HG02678 (cell line): ENCODE measurements at regions not wholly inside any gene's neighbourhood (a gene's known extent, or its start where the extent isn't known, plus 50 kb on each side); places are given as distances from the start of the nearest gene placed in this dataset.
"Not testable (repeated sequence)": the region's sequence is repeated elsewhere in the genome, so short reads cannot be mapped to it uniquely, and the experiment has no call there.

Experiments used
- ATAC-seq: cut with Tn5 transposase; IDR thresholded peaks from one replicate; pipeline ENCODE4 v1.9.1; 2021; ENCODE audit warnings: mild to moderate bottlenecking, moderate library complexity; ENCODE audit not compliant: unreplicated experiment

DNA sequence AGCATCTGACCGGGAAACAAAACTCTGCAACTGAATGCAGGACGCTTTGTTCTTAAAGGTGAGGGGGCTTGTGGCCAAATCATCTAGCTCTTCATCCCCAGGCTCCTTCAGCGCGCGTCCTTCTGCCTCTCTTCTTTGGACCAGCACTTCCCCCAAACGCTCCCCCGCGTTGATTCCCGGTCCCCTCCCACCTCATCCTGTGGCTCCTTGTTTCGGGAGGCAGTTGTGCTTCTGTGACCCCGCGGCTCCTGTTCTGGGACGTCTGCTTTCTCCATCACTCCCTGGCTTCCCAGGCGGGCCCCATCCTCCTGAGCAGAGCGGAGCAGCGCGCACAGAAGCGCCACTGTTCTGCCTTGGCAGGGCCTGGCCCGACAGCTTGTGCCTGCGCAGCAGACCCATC lies 109.7 kb upstream of the ZNG1E start:
- ATAC-seq = not testable (repeated sequence)

DNA sequence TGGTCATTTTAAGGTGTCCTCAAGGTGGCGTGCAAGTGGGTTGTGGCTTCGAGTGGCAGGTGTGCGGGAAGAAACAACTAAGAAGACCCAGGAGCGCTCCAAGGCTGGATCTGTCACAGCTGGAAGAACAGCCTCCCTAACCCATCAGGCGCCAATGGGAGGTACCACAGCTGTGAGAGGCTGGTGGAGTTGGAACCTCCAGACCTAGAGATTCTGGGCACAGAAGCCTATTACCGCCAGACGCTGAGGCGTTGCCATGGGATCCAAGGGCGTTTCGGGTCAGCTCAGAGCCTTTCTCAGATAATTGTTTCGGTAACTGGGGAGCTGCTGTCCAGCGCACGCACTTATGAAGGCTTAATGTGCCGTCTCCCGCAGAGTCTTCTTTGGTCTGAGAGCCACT lies 156.7 kb upstream of the ZNG1E start:
- ATAC-seq = not testable (repeated sequence)

DNA sequence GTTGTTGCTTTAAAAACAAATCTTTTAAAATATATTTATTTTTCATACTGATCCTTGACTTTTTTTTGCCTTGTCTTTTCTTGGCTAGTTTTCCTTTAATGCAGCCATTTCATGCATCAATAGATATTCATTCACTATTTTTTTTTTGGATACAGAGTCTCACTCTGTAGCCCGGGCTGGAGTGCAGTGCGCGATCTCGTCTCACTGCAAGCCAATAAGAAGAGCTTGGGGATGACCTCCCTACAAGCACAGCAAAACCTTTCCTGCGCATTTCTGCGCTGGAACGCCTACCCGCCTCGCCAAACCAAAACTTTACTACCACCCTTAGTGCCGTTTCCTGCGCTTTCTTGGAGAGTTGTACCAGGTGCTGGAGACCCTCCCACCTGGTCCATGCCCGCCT lies 161.3 kb upstream of the ZNG1E start:
- ATAC-seq = not testable (repeated sequence)

DNA sequence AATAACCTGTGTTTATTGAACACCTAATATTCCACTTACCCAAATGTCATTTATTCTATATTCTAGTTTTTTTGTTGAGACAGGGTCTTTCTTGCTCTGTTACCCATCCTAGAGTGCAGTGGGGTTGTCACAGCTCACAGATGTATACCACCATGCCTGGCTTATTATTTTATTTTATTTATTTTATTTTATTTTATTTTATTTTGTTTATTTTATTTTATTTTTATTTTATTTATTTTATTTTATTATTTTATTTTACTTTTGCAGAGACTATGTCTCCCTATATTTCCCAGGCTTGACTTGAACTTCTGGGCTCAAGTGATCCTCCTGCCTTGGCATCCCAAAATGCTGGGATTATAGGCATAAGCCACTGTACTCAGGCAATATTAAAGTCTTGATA lies 167.8 kb upstream of the ZNG1E start:
- not testable (repeated sequence) for ATAC-seq

DNA sequence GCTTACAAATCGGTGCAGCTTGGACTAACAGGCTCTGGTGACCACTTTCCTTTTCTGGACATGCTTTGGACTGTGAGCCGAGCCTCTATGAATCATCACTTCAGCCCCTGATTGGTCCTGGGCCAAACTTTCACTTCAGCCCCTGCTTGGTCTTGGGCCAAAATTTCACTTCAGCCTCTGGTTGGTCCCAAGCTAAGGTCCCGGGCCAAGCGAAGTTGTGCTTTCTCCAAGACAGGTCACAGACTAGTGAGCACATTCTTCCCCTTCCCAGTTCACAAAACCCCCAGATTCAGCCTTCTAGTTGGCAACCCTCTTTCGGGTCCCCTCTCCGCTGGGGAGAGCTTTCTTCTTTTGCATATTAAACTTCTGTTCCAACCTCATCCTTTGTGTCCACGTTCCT lies 171.0 kb upstream of the ZNG1E start:
- ATAC-seq = not testable (repeated sequence)

DNA sequence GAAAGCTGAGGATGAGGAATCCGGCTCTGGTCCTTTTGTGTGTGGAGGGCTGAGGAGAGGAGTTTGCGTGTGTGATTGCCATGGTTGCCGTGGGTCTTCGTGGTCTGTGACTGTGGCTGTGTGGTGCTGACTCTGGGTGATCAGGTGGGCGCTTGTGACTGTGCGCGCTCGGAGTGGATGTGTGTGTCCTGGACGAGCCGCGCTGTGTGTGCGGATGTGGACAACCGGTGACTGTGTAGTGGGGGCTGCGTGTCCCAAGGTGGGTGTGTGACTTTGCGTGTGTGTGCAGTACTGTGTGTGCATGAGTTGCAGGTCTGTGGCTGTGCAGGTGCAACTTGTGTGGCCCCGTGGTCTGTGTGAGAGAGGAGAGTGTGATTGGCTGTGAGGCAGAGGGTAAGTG lies 172.0 kb upstream of the ZNG1E start:
- not testable (repeated sequence) for ATAC-seq

DNA sequence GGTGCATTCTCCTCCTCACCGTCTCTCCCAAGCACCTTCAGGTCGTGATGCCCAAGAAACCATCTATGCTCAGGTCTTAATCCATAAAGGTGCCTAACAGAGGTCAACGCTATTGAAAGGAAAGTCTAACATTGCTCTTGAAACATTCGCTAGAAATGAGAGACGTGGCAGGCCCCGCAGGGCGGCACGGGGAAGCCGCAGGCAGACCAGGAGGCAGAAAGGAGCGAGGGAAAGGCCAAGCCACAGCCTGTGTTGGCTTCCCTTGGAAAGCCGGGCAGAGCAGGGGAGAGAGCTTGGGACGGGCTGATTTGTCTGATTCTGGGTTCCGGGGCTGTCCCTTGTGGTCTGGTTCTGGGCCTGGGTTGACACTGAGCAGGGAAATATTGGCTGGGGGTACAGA lies 192.8 kb upstream of the ZNG1E start:
- ATAC-seq = not testable (repeated sequence)

DNA sequence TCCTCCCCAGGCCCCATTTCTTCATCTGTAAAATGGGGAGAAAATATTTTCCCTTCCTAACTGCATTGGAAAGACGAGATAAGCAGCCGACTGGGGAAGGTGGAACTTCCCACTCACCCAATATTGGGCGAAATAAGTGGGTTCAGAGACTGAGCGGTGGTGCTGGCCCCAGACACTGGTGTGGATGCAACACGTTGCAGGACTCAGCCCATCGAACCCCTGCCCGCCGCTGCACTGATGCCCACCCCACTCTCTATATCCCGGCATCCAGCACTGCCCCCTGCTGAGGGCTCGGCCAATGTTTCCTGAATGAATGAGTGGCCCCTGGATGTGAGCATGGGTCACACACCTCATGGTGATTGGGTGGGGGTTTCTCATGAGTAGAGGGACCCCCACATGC lies 194.4 kb upstream of the ZNG1E start:
- not testable (repeated sequence) for ATAC-seq

DNA sequence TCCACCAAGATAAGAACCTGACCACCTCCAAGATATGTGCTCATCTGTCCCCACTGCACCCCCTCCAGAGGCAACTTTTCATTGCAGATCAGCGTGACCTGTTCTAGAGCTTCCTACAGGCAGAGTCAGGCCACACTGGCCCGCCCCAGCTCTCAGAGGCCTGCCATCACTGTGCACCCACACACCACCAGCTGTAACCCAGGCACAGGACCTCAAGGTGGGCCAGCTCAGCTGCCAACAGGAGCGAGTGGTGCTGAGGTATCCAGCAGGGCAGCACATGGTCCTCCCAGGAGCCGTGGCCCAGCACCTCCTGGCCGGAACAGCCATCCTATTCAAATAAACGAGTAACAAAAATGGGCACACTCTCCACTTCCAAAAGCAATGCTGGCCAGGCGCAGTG lies 189.9 kb upstream of the FOXD4L5 start:
- ATAC-seq = not testable (repeated sequence)

DNA sequence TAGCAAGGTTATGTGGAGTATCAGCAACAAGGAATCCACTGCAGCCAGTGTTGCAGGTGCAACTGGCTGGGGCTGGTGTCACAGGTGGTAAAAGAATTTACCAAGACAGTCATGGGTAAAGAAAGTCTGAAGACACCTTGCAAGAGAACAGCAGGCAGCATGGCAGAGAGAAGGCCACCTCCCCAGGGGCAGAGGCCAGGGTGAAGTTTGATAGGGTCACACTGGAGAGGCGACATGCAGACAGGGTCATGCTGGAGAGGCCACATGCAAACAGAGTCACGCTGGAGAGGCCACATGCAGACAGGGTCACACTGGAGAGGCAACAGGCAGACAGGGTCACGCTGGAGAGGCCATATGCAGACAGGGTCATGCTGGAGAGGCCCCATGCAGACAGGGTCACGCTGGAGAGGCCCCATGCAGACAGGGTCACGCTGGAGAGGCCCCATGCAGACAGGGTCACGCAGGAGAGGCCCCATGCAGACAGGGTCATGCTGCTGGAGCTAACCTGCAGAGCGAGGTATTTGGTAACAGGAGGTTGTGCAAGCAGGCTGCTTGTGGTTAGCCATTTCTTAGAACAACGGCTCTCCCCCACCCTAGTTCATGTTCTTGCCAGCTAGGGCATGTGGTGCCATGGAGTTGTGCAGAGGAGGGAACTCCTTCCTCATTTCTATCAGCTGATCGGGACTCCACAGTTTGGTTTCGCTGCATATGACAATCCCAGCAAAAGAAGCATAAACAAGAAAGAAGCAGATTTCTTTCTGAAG lies 188.2 kb upstream of the FOXD4L5 start:
- ATAC-seq = not testable (repeated sequence)

DNA sequence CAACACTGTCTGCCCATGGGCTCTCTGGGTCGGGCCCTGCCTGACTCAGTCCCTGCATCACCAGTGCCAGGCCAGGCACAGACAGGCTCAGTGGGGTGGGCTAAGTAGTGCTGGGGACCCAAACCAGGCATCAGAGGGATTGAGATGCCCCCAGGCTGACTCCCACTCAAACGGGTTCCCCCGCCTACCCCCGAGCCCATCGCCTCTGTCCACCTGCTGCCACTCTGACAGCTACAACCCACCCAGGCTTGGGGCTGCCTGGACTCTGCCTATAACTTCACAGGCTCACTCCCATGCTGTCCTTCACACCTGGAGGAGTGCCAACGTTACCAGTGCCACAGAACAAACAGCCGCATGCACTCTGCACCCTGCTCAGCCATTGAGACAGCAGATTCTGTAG lies 186.1 kb upstream of the FOXD4L5 start:
- not testable (repeated sequence) for ATAC-seq

DNA sequence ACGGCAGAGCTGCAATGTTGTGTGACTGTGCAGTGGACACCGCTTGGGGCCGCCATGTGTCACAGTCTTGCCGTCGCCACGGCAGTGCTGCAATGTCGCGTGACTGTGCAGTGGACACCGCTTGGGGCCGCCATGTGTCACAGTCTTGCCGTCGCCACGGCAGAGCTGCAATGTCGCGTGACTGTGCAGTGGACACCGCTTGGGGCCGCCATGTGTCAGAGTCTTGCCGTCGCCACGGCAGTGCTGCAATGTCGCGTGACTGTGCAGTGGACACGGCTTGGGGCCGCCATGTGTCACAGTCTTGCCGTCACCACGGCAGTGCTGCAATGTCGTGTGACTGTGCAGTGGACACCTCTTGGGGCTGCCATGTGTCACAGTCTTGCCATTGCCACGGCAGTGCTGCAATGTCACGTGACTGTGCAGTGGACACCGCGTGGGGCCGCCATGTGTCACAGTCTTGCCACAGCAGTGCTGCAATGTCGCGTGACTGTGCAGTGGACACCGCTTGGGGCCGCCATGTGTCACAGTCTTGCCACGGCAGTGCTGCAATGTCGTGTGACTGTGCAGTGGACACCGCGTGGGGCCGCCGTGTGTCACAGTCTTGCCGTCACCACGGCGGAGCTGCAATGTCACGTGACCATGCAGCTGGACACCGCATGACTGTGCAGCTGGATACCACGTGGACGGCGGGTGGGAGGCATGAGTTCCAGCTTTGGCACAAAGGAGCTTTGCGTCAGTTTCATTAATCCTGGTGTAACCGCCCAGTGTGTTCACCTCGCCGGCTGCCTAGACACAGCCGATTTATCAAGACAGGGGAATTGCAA lies 182.1 kb upstream of the FOXD4L5 start:
- not testable (repeated sequence) for ATAC-seq

DNA sequence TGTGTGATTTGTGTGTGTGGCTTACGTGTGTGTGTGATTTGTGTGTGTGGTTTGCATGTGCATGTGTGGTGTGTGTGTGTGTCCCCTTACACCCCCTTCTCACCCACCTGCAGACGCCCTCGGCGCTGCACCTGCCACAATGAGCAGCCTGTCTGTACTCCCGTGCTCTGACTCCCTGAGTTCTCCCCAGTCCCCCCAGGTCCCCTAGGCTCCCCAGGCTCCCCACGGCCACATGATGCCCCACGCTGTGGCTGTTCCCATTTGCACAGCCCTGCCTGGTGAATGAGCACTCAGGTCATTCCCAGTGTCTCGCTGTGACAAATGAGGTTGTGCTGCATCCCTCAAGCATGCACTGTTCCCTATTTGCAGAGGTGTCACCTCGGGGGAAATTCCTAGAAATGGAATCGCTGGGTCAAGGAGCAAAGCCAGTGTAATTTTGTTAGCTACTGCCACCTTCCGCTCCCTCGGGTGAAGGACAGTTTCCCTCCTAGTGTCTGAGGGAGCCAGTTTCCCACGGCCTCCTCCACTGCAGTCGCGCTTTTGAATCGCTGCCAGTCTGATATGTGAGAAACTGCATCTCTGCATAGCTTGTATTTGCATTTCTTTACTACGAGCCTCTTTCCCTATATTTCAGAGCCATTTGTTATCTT lies 180.4 kb upstream of the FOXD4L5 start:
- not testable (repeated sequence) for ATAC-seq

DNA sequence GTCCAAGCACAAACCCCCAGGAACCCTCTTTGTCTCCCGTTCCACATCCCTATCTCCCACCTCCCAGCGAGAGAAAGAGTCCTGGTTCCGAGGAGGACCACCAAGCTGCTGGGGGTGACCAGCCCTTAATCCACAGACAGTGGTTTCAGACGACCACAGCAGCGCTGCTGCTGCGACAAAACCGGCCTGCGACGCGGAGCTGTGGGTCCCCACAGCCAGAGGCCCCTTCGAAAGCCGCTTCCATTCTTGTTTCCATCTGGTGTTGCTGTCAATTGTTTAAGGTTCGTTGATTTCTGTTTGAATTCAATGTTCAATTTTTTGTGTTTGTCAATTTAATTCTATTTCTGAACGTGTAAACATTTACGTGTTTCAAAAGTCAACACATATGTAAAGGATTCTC lies 177.5 kb upstream of the FOXD4L5 start:
- ATAC-seq = not testable (repeated sequence)

DNA sequence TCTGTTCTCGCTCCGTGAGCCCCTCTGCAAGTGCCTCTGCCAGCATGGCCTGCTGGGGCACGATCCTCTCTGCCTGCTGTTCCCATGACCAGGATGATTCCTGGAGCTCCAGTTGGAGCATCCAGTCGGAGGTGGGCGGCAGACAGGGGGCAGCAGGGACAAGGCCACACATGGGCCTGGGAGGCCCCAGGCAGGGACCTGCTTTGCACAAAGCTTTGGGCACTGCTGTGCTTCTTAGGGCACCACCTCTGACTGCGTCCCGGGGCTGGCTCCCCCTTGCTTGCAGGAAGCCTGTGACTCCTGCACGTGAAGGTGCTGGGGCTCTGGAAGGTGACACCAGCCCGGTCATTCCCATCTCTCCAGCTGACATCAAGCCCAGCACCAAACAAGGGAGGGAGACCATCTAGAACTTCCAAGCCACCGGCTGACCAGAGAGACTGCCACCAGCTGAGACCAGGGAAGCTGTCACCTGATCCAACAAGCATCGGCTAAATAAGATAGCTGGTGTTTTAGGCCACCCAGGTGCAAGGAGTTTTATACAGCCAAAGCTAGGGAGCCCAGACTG lies 174.8 kb upstream of the FOXD4L5 start:
- ATAC-seq = no peak

DNA sequence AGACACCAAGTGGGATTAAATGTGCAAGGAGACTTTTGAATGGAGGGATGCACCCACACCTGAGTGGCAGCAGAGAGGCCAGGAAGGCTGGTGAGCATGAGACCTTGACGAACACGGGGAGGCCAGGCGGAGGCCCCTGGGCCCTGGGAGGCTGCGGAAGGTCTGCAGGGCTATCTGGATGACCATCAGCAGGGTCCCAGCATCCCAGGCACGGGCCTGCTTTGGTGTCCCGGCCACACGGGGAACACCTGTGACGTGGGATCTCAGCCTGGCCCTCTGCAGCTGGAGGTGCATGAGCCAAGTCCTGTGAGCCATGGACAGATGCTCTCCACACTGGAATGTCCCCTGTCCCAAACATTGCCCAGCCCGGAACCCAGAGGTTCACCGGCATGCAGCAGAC lies 174.0 kb upstream of the FOXD4L5 start:
- no peak for ATAC-seq

DNA sequence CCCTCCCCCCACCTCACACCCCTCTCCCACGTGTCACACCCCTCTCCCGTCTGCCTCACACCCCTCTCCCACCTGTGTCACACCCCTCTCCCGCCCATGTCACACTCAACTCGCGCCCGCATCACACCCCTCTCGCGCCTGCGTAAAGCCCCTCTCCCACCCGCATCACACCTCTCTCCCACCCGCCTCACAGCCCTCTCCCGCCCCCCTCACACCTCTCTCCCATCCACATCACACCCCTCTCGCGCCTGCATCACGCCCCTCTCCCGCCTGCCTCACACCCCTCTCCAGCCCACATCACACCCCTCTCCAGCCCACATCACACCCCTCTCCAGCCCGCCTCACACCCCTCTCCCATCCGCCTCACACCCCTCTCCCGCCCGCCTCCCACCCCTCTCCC lies 173.5 kb upstream of the FOXD4L5 start:
- ATAC-seq = no peak

DNA sequence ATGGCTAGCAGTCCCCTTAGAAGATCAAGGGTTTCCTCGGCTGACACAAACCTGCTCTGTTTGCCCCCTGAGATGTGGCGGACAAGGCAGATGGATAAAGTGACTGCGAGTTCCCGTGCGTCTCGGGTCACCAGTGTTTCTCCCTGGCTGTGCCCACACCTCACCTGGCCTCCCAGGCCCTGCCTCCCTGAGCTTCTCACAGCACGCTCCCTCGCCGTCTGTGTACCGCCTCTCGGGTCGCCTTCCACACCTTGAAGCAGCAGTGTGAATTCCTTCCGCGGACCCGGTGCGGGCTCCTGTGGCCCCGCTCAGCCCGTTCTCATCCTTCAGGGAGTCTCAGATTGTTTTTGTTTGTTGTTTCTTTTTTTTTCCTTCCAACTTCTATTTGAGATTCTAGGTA lies 172.0 kb upstream of the FOXD4L5 start:
- ATAC-seq = not testable (repeated sequence)

DNA sequence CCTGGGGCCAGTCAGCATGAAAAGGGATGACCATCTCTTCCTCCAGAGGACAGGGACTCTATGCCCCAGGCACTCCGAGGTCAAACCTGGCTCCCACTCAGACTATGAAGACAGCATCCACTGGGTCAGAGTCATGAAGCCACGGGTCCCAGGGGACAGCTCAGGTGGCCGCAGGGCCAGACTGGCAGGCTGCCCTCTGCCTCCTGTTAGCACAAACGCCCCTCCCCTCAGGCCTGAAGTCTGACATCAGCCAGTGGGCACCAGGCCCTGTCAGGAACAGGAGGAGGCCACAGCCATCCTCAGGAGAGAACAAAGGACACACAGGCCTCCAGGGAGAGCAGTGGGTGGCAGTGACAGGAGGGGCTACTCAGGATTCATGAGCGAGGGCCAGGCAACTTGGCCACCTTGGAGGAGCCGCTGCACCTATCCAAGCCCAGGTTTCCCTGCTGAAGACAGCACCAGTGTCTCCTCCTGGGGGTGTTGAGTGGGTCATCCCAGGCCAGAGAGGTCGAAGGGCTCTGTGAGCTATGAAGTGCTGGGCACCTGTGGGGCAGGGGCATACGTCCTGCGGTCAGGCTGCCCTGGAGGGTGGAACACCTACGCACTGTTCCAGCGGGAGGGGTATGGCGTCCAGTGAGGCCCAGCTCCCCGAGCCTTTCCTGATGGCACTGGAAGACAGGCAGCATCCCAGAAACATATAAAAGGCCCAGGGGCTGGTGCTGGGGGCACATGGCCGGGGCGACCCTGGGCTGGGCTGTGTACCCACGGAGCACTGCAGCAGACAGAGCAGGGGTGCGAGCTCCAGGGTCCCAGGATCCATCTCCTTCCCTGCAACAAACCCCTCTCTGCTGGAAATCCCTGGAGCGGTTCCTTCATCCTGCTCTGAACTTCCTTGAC lies 171.0 kb upstream of the FOXD4L5 start:
- not testable (repeated sequence) for ATAC-seq

DNA sequence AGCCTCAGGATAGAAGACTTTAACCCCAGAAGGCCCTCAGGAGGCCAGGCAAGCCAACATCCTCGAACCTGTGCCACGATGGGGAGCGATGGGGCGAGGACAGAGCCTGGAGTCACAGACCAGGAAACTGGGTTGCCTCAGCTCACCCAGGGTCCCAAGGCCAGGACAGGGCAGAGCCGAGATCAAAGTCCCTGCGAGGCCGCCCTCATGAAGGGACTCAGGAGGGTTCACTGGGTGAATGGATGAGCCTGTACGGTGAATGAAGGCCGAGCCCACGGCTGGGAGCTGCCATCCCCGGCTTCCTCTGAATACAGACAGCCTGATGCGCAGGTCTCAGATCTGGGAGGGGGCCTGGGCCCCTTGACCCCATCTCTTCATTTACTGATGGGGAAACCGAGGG lies 170.1 kb upstream of the FOXD4L5 start:
- not testable (repeated sequence) for ATAC-seq
